ENCODE measurements at regions not wholly inside any gene's neighbourhood (a gene's known extent, or its start where the extent isn't known, plus 50 kb on each side); places are given as distances from the start of the nearest gene placed in this dataset.

GRCh38 chr1:198472997-198473396, 67.5 kb downstream of the ATP6V1G3 start:
- no peak for DNase-seq (ENCODE audit: low spot score)

- DNase-seq (ENCODE audit: low spot score): no peak
Observed at GRCh38 chr1:198472119-198472518, 68.4 kb downstream of the ATP6V1G3 start.

DNA sequence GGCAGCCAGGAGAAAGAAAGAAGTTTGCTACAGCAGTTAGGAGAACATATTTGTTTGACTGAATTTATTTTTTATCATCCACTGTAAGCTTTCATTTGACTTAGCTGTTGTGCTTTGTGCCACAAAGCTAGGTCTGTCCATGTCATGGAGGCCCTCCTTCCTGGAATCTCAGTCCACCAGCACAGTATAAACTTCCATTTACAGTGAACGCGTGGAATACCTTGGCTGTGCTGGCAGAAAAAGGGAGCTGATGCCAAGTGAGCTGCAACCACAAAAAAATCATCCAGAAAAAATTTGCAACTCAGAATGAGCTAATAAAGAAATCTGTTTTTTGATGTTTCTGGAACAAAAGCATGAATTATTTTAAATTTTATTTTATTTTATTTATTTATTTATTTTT, 72.6 kb downstream of the ATP6V1G3 start:
- no peak for DNase-seq (ENCODE audit: low spot score)

DNA sequence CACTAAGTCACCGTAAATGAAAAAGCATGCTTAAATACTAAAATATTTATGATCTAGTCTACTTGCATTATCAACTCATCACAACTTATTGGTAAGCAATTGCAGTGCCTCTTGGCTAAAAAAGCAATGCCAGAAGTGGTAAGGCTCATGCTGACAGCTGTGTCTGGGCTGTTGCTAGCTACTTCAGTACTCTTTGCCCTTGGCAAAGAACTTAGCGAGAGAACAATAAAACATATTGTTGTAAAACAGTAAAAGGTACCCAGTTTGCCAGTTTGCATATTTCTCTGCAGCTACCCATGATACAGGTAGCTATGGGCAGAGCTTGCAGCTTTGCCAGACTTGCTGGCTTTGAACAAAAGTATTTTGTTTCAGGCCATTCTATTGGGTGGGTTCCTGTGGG, 73.1 kb downstream of the ATP6V1G3 start:
- DNase-seq (ENCODE audit: low spot score): no peak

DNA sequence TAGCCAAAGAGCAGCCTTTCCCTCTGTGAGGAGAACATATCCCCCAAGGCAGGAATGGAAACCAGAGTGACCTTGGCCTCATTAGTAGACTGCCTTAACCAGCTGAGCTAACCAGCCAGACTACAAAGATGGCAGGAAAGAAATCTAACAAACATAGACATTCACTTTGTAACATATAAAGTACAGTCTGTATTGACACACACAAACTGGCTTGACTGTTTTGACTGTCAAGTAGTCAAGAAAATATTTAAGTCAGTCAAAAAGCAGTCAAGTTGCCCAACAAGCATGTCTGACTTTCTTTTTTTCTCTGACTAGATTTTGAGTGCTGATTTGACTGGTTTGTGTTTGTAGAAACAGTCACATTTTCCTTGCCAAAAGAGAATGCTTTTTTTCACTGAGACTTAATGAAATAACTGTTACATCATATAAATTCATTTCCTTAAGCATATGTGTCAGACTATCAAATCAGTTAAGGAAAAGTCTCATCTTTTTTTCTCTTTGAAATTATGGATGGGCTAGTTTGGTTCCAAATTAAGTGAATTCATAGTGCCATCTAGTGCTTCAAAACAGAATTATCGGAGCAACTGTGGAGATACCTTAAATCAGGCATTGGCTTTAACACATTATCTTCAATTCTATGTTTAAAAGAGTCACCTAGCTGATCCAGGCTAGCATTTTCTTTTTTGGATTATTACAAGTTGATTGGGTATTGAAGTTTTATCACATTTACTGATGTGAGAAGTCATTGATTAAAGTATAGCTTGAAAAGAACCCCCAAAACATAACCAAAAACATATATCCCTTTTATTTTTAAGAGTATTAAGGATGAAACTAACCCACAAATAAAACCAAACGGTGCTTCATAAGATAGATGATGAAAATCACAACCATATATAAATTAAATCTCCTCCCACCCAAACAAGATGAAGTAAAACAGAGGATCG, 75.0 kb downstream of the ATP6V1G3 start:
- peak; percentile 57 for DNase-seq (ENCODE audit: low spot score)

DNA sequence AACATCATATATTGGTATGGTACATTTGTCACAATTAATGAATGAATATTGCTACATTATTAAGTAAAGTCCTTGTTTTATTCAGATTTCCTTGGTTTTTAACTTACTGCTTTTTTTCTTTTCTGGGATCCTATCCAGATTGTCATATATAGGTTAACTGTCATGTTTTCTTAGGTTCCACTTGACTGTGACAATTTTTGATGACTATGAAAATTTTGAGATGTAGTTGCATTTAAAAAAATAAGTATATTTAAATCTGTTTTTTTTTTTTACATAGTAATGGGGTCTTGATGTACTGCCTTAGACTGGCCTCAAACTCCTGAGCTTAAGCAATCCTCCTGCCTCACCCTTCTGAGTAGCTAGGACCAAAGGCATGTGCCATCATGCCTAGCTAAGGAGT, 76.8 kb downstream of the ATP6V1G3 start:
- DNase-seq (ENCODE audit: low spot score): no peak

- DNase-seq (ENCODE audit: low spot score): peak; percentile 69
Observed at GRCh38 chr1:198462365-198463019, 78.0 kb downstream of the ATP6V1G3 start.

DNA sequence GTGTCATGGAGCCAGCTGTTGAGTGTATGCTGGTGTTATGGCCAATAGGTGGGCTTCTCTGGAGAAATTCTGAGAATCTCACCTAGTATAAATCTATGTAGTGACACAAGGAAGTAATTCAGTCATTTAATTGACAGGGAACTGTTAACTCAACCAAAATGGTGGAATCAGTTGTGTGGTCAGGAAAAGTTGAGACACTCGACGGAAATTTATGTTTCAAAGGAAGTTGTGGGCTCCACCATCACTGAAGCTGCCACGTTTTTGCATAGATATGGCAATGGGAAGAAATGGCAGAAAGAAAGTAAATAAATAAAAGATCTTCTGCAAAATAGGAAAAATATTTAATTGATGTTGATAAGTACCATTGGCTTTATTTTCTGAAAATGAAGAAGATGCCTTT, 84.5 kb downstream of the ATP6V1G3 start:
- DNase-seq (ENCODE audit: low spot score): no peak

- DNase-seq (ENCODE audit: low spot score): no peak
Observed at GRCh38 chr1:198449727-198450433, 90.6 kb downstream of the ATP6V1G3 start.

- no peak for DNase-seq (ENCODE audit: low spot score)
Observed at GRCh38 chr1:198449261-198449660, 91.2 kb downstream of the ATP6V1G3 start.

DNA sequence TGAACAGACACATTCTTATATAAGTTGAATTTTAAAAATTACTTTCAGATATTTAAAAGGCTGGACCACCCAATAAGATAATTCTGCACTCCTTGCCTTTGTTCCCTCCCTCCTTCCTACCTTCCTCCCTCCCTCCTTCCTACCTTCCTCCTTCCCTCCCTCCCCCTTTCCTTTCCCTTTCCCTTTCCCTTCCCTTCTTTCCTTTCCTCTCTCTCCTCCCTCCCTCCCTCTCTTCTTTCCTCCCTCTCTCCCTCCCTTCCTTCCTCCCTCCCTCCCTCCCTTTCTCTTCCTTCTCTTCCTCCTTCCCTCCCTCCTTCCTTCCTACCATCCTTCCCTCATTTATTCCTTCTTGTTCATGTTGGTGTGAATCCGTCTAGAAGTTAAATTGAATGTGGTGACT, 93.0 kb downstream of the ATP6V1G3 start:
- no peak for DNase-seq (ENCODE audit: low spot score)

GRCh38 chr1:198445872-198446271, 94.6 kb downstream of the ATP6V1G3 start:
- no peak for DNase-seq (ENCODE audit: low spot score)

DNA sequence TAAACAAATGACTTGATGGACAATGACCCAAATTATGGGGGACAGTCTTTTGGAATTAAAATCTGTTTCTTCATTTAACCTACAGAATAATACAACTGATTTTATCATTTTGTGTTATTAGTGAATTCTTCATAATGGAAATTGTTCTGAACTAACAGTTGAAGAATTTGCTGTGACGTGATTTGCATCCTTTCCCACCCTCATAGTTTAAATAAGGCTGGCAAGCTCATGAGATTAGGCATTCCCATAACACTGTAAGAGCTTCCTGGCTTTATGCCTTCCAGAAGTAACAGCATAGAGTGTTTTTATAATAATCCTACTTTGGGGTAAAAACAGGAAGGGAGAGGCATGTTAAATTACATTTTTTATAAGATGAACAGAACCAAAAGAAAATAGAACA, 95.7 kb downstream of the ATP6V1G3 start:
- DNase-seq (ENCODE audit: low spot score): no peak

DNA sequence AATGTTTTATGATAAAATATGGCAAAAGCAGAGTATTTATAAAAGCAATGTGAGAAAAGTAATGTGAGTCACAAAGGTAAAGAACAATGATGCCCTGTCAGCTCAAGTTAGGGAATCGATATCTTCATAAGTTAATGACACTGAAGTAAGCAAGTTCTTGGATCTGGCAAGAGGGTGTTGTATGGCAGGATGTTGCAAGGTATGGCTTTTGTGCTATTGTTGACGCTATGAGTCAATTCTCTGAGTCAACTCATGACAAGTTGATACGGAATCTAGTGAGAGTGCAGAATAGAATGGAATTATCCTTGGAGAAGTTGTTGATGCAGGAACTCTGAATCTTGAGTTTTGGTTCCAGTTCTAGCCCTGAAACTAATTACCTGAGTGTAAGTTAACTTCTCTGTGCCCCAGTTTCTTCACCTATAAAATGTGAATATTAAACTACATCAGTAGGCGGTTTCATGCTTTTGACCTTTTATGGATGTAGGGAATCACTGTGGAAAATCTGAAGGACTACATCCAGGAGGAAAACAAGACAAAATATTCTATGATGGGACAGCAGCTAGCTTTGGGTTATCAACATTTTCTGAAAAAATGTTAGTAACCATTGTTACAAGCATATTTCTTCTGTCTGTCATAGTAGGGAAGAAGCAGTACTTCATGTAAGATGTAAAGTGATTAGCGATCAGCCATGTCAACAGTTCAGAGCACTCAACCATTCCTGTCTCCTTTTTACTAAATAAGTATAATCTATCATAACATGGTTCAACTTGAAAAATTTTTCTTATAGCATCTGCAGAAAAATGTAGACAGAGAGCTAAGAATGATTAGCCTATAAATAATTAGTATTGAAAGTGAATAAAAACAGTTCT, 96.9 kb downstream of the ATP6V1G3 start:
- no peak for DNase-seq (ENCODE audit: low spot score)

- no peak for DNase-seq (ENCODE audit: low spot score)
Observed at GRCh38 chr1:198440842-198441241, 99.6 kb downstream of the ATP6V1G3 start.

DNA sequence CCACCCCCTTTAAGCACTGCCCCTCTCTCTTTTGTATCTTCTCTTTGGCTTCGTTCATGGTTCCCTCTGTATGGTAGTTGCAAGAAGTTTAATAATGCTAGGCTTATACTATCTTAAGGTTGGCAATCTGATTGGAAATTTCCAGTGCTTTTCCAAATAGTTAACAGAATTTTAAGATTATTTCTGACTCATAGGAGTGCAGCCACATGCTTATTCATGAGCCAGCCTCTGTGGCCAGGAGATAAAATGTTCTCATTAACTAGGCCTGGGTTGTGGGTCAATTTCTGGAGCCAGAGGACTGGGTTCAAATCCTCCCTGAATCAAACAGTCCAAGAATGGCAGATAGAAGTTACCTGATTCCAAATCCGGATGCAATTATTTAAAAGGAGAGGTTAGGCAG, 103.1 kb downstream of the ATP6V1G3 start:
- DNase-seq (ENCODE audit: low spot score): no peak

- DNase-seq (ENCODE audit: low spot score): no peak
Observed at GRCh38 chr1:198436276-198436675, 104.2 kb downstream of the ATP6V1G3 start.

DNA sequence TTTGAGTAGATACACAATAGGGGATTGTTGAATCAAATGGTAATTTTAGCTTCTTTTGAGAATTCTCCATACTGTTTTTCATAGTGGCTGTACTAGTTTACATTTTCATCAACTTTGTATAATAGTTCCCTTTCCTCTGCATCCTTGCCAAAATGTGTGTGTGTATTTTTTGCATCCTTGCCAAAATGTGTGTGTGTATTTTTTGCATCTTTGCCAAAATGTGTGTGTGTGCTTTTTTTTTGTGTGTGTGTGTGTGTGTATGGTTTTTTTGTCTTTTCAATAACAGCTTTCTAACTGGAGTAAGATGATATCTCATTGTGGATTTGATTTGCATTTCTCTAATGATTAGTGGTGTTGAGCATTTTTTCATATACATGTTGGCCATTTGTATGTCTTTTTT, 105.4 kb downstream of the ATP6V1G3 start:
- DNase-seq (ENCODE audit: low spot score): no peak

DNA sequence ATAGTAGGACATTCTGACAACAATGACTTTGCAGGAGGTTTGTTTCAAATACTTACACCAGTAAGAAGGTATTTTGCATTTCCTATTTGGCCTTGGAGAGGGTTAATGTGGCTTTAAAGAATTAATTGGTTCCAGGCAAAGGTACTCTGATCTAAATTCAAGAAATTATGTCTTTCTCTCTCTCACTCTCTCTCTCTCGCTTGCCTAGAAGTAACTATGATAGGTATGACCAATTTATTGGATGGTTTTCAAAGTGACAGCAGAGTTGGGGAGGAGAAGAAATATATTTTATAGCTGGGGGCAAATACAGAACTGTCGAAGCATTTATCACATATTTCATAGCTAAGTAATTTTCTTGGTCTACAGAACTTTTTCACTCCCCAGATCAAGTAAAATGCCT, 116.0 kb downstream of the ATP6V1G3 start:
- no peak for DNase-seq (ENCODE audit: low spot score)

DNA sequence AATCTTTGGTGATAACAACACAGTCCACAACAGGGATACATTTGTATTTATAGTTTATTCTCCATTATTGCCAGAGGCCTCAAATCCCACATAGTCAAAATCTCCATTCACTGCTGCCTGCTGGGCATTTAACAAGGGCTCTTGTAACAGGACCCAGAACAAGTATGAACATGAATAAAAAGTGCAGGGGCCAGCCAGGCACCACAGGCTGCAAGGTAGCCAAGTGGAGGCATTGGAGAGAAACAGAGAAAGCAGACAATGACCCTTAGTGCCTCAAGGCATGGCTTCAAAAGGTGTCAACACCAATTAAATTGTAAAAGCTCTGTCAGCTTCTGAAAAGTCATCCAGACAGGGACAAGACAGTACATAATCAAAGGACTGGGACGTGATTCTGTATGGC, 116.8 kb downstream of the ATP6V1G3 start:
- DNase-seq (ENCODE audit: low spot score): no peak

DNA sequence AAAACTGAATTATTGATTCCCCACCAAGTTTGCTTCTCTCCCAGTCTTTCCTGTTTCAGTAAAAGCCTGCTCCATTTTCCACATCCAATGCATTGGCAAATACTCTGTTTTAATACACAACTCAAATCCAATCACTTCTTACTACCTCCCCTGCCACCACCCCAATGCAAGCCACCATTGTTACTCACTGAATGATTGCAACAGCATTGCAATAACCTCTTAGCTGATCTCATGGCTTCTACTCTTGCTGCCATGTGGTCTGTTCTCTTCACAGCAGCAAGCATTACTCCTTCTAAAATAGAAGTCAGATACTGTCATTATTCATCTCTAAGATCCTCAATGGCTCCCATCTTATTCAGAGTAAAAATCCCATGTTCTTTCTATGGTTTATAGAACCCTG, 123.4 kb downstream of the ATP6V1G3 start:
- no peak for DNase-seq (ENCODE audit: low spot score)

DNA sequence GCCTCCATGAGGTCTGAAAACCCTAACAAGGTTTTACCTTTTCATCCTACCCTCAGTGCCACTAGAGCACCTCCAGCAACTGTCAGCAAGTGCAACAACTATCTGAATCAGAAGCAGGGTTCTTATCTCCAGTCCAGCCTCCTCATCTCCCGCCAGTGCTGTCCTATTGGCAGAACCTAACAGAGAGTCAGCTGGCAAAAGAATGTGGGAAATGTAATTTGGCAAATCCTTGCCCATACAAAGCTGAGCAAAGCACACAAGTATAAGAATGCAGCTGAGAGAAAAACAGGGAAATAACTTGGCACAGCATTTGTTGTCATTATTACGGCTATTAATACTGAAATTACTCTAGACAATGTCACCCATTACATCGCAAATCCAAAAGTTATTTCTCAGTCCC, 124.2 kb downstream of the ATP6V1G3 start:
- no peak for DNase-seq (ENCODE audit: low spot score)
